Left lung (tissue), 4 donors: ENCODE measurements at regions not wholly inside any gene's neighbourhood (a gene's known extent, or its start where the extent isn't known, plus 50 kb on each side); places are given as distances from the start of the nearest gene placed in this dataset.
A peak's percentile ranks its signal among the peaks of the same experiment; 100 is the strongest.

Experiments
- ATAC-seq: fragments of 200-7000 bp; cut with Tn5 transposase; one replicate; pipeline ENCODE4 v1.9.1; 2020; ENCODE audit warnings: moderate library complexity
- DNase-seq, 4 donors: peaks; one replicate each; pipeline ENCODE4 v3.0.0-alpha.2; 2013 to 2020
- H3K27ac ChIP-seq, 2 donors: fragments of 200-600 bp; sonication (generic) in 1 of 2; one replicate each; pipeline versions ENCODE4 v1.5.0 to v1.8.0; 2020 to 2021
- H3K27me3 ChIP-seq, 2 donors: fragments of 200-600 bp; sonication (generic) in 1 of 2; one replicate each; pipeline versions ENCODE4 v1.5.0 to v1.8.0; 2020 to 2021
- H3K36me3 ChIP-seq, 2 donors: fragments of 200-600 bp; sonication (generic) in 1 of 2; one replicate each; pipeline versions ENCODE4 v1.5.0 to v1.8.0; 2020 to 2021
- H3K4me1 ChIP-seq, 2 donors: fragments of 200-600 bp; one replicate each; pipeline ENCODE4 v1.8.0; 2021
- H3K4me3 ChIP-seq, 2 donors: fragments of 200-600 bp; sonication (generic) in 1 of 2; one replicate each; pipeline versions ENCODE4 v1.5.0 to v1.8.0; 2020 to 2021; ENCODE audit warnings: mild to moderate bottlenecking in 1 of 2
- H3K9me3 ChIP-seq, 2 donors: fragments of 200-600 bp; sonication (generic) in 1 of 2; one replicate each; pipeline versions ENCODE4 v1.5.0 to v1.8.0; 2020 to 2021
- CTCF ChIP-seq, 2 donors: fragments of 200-600 bp; sonication (generic) in 1 of 2; IDR thresholded peaks; one replicate each; pipeline versions ENCODE4 v1.5.0 to v1.8.0; 2021; ENCODE audit warnings: antibody characterized with exemption in 2 of 2
- intact Hi-C, 2 donors: fragments of 100-400 bp; cut with DNase I; formaldehyde crosslinking; loops; one replicate each; pipeline versions ENCODE4 v1.11.2 to v1.14.2; 2022
- donor health status: DM: no; HTN: yes; CAD: no.
- donor health status: DM: no; HTN: no; CAD: no.

- Histone ChIP-seq H3K36me3 (peaks cover 0 to 76% of the 10 kb centered on the region in 2 donors), H3K4me3 (no peak overlapping the region), H3K4me1 (peaks cover 33 to 59% of the 10 kb centered on the region in 2 donors), H3K27ac (peak overlapping the region; percentile 84 to 89), H3K27me3 (no peaks in the 10 kb centered on the region), H3K9me3 (no peaks in the 10 kb centered on the region)
- intact Hi-C loops, result no loop called here
- no peak for TF ChIP-seq CTCF (IDR thresholded peaks at IDR 0.05)
- ATAC-seq (no peak), DNase-seq (no peak)
Observed at GRCh38 chr12:124379379-124379937, 84.6 kb downstream of the RFLNA start.

GRCh38 chr12:124378926-124379325 lies 84.0 kb downstream of the RFLNA start:
- no peak for DNase-seq
- Histone ChIP-seq H3K4me1 (peaks cover 33 to 54% of the 10 kb centered on the region in 2 donors), H3K9me3 (no peaks in the 10 kb centered on the region), H3K27me3 (no peaks in the 10 kb centered on the region), H3K27ac (peak overlapping the region; percentile 84 to 89), H3K36me3 (peaks cover 0 to 76% of the 10 kb centered on the region in 2 donors), H3K4me3 (no peak overlapping the region)
- intact Hi-C loops, result no loop called here
- ATAC-seq, result no peak
- TF ChIP-seq CTCF (IDR thresholded peaks at IDR 0.05), result no peak

GRCh38 chr12:124377981-124378509 lies 83.2 kb downstream of the RFLNA start:
- H3K9me3 ChIP-seq, result no peaks in the 10 kb centered on the region
- H3K4me1 ChIP-seq, result peaks cover 33 to 50% of the 10 kb centered on the region in 2 donors
- TF ChIP-seq CTCF (IDR thresholded peaks at IDR 0.05), result no peak
- peaks cover 0 to 74% of the 10 kb centered on the region in 2 donors for H3K36me3 ChIP-seq
- intact Hi-C loops, result no loop called here
- DNase-seq (no peak), ATAC-seq (no peak)
- no peak overlapping the region for H3K4me3 ChIP-seq
- H3K27me3 ChIP-seq, result no peaks in the 10 kb centered on the region
- peak overlapping the region in 1 of 2 donors; percentile 84 for H3K27ac ChIP-seq

- Histone ChIP-seq H3K27ac (no peak overlapping the region), H3K9me3 (no peaks in the 10 kb centered on the region), H3K4me1 (peaks cover 21 to 36% of the 10 kb centered on the region in 2 donors), H3K27me3 (no peaks in the 10 kb centered on the region), H3K36me3 (peaks cover 0 to 83% of the 10 kb centered on the region in 2 donors), H3K4me3 (no peak overlapping the region)
- no peak for TF ChIP-seq CTCF (IDR thresholded peaks at IDR 0.05)
- no peak for ATAC-seq
- no peak for DNase-seq
- intact Hi-C loops, result no loop called here
Observed at GRCh38 chr12:124376435-124376834, 81.5 kb downstream of the RFLNA start.

- peaks cover 0 to 89% of the 10 kb centered on the region in 2 donors for H3K36me3 ChIP-seq
- DNase-seq, result no peak
Observed at GRCh38 chr12:124375789-124376175, 80.9 kb downstream of the RFLNA start.

More at GRCh38 chr12:124375789-124376175, 80.9 kb downstream of the RFLNA start:
- no peak for ATAC-seq
- no peak overlapping the region for H3K4me3 ChIP-seq
- H3K9me3 ChIP-seq, result no peaks in the 10 kb centered on the region
- no peak for TF ChIP-seq CTCF (IDR thresholded peaks at IDR 0.05)
- H3K4me1 ChIP-seq, result peaks cover 17 to 35% of the 10 kb centered on the region in 2 donors
- no peaks in the 10 kb centered on the region for H3K27me3 ChIP-seq
- intact Hi-C loops, result no loop called here
- H3K27ac ChIP-seq, result no peak overlapping the region
